ENCODE measurements at regions not wholly inside any gene's neighbourhood (a gene's known extent, or its start where the extent isn't known, plus 50 kb on each side); places are given as distances from the start of the nearest gene placed in this dataset.

DNA sequence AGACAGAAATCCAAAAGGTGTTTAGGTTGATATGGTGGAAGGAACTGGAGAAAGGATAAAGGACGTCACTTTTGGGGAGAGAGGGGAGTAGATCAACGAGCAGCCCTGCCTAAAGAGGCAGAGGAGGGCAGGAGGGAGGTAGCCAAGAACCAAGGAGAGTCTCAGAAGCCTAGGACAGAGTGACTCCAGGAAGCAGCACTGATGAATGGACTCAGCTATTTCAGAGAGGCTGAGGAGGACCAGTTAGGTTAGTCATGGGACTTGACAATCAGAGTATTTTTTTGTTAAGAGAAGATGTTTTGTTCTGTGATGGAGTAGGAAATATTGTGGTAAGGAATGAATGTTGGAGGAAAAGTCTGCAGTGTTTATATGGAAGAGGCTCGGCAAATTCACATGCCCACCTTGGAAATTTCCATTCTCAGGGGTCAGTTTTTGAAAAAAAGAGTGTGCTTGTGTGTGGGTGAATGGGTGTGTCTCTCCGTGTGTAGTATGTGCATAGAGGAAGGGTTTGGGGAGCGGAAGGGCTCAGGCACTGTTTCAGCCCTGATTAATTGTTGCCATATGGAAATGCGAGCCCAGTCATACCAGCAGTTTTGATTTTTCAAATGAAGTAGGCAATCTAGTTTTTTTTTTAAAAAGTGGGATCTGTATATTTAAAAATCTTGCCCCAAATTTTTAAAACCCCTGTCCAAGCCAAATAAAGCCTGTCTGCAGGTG lies 303.6 kb downstream of the SAMD5 start:
- no peak overlapping the region for H3K4me3 ChIP-seq (ENCODE audit: low read length)
- TF ChIP-seq, protein P1, sequence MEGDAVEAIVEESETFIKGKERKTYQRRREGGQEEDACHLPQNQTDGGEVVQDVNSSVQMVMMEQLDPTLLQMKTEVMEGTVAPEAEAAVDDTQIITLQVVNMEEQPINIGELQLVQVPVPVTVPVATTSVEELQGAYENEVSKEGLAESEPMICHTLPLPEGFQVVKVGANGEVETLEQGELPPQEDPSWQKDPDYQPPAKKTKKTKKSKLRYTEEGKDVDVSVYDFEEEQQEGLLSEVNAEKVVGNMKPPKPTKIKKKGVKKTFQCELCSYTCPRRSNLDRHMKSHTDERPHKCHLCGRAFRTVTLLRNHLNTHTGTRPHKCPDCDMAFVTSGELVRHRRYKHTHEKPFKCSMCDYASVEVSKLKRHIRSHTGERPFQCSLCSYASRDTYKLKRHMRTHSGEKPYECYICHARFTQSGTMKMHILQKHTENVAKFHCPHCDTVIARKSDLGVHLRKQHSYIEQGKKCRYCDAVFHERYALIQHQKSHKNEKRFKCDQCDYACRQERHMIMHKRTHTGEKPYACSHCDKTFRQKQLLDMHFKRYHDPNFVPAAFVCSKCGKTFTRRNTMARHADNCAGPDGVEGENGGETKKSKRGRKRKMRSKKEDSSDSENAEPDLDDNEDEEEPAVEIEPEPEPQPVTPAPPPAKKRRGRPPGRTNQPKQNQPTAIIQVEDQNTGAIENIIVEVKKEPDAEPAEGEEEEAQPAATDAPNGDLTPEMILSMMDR (IDR thresholded peaks at IDR 0.05; ENCODE audit: insufficient read depth, low read depth, low read length, missing control alignments): no peak
- DNase-seq (ENCODE audit: low read depth): no peak

GRCh38 chr6:147817042-147817689 lies 308.7 kb downstream of the SAMD5 start:
- TF ChIP-seq, protein P1 (IDR thresholded peaks at IDR 0.05; ENCODE audit: insufficient read depth, low read depth, low read length, missing control alignments): no peak
- no peak overlapping the region for H3K4me3 ChIP-seq (ENCODE audit: low read length)
- DNase-seq (ENCODE audit: low read depth): no peak

GRCh38 chr6:147820520-147820919 lies 312.0 kb downstream of the SAMD5 start:
- TF ChIP-seq, protein P1 (IDR thresholded peaks at IDR 0.05; ENCODE audit: insufficient read depth, low read depth, low read length, missing control alignments): no peak
- H3K4me3 ChIP-seq (ENCODE audit: low read length): no peak overlapping the region
- no peak for DNase-seq (ENCODE audit: low read depth)

DNA sequence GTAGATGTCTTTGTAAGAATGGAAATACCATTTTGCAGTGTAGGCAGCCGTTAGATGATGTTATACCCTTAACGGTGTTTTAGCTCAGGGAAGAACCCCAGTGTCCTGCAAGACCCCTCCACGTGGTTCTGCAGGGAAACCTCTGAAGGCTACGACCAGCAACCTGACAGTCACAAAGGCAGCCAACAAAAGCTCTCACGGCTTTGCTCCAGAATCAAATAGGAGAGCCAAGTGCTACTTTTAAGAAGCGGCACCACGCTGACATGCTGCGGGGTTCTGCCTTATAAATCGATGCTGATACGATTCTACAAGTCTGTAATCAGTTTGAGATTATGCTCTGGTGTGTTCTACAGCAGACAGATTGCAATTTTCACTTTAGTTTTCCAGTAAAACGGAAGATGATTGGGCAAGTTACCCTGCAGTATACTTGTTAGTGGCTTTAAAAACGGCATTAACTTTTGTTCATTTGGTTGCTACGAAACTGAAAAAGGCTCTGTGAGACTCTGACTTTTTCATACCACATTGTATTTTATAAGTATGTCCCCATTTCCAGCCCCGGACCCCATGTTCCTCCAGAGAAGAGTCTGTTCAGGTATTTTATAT lies 312.9 kb downstream of the SAMD5 start:
- TF ChIP-seq, protein P1 (IDR thresholded peaks at IDR 0.05; ENCODE audit: insufficient read depth, low read depth, low read length, missing control alignments): no peak
- H3K4me3 ChIP-seq (ENCODE audit: low read length): no peak overlapping the region
- DNase-seq (ENCODE audit: low read depth): no peak

GRCh38 chr6:147823936-147824335 lies 315.4 kb downstream of the SAMD5 start:
- DNase-seq (ENCODE audit: low read depth): no peak
- no peak overlapping the region for H3K4me3 ChIP-seq (ENCODE audit: low read length)
- TF ChIP-seq, protein P1 (IDR thresholded peaks at IDR 0.05; ENCODE audit: insufficient read depth, low read depth, low read length, missing control alignments): no peak

DNA sequence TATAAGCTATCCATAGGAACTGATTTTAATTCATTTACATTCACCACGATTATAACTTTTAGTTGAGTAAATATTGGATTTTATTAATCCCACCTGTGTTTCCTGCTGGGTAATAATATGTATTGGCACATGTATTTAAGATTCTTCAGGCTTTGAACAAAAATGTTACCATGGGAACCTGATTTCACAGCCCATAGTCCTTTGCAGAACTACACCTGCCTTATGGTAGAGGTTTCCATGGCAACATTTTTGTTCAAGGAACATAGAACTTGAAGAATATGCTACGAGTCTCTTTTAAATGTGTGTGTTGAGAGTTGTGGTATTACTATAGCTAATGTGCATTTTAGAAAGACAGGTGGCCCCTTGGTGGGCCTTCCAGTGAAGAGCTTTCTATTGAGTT lies 317.4 kb downstream of the SAMD5 start:
- no peak overlapping the region for H3K4me3 ChIP-seq (ENCODE audit: low read length)
- TF ChIP-seq, protein P1 (IDR thresholded peaks at IDR 0.05; ENCODE audit: insufficient read depth, low read depth, low read length, missing control alignments): no peak
- no peak for DNase-seq (ENCODE audit: low read depth)
